Gastroesophageal sphincter (tissue), 4 donors: ENCODE measurements at regions not wholly inside any gene's neighbourhood (a gene's known extent, or its start where the extent isn't known, plus 50 kb on each side); places are given as distances from the start of the nearest gene placed in this dataset.
"Not testable (repeated sequence)": the region's sequence is repeated elsewhere in the genome, so short reads cannot be mapped to it uniquely, and the experiment has no call there.

ENCODE experiments used
- ATAC-seq: fragments of 150-250 bp; one replicate; pipeline ENCODE4 v1.9.1; 2016; ENCODE audit warnings: mild to moderate bottlenecking, moderate library complexity
- H3K27ac ChIP-seq, 4 donors: fragments of 200-600 bp; sonication (generic) in 3 of 4; 1 replicate in 3 of 4; 2 replicates in 1 of 4; pipeline ENCODE4 v1.5.1; 2016 to 2019
- H3K27me3 ChIP-seq: fragments of 200-600 bp; sonication (generic); one replicate; pipeline ENCODE4 v1.5.1; 2019
- H3K36me3 ChIP-seq, 2 donors: fragments of 200-600 bp; sonication (generic); one replicate each; pipeline ENCODE4 v1.5.1; 2019; ENCODE audit warnings: control low read depth in 1 of 2
- H3K4me1 ChIP-seq, 3 donors: fragments of 200-600 bp; sonication (generic); 1 replicate in 2 of 3; 2 replicates in 1 of 3; pipeline ENCODE4 v1.5.1; 2016 to 2019; ENCODE audit warnings: control low read depth in 2 of 3
- H3K4me3 ChIP-seq, 2 donors: fragments of 200-600 bp; sonication (generic); one replicate each; pipeline ENCODE4 v1.5.1; 2019; ENCODE audit warnings: mild to moderate bottlenecking in 1 of 2, moderate library complexity in 1 of 2
- H3K9me3 ChIP-seq, 3 donors: fragments of 200-600 bp; sonication (generic); one replicate each; pipeline ENCODE4 v1.5.1; 2017 to 2019; ENCODE audit warnings: control low read depth in 2 of 3
- CTCF ChIP-seq, 4 experiments: fragments of 200-600 bp in 2 of 4; fragments of 450-650 bp in 2 of 4; sonication (generic) in 1 of 4; IDR thresholded peaks; one replicate each; pipeline ENCODE4 v1.5.1; 2017 to 2019; ENCODE audit warnings: antibody characterized with exemption in 4 of 4, mild to moderate bottlenecking in 2 of 4, moderate library complexity in 2 of 4
- EP300 ChIP-seq: sonication (generic); formaldehyde crosslinking; IDR thresholded peaks from one replicate; pipeline ENCODE4 v1.6.1; 2017; ENCODE audit warnings: antibody characterized with exemption, mild to moderate bottlenecking
- POLR2A ChIP-seq, 2 donors: fragments of 450-650 bp; IDR thresholded peaks; one replicate each; pipeline ENCODE4 v1.6.1; 2017; ENCODE audit warnings: antibody characterized with exemption in 2 of 2, mild to moderate bottlenecking in 2 of 2, moderate library complexity in 1 of 2
- POLR2AphosphoS5 ChIP-seq: sonication (generic); formaldehyde crosslinking; IDR thresholded peaks from one replicate; pipeline ENCODE4 v1.6.1; 2017; ENCODE audit warnings: antibody characterized with exemption
- WGBS, 2 donors: methylation state at CpG; one replicate each; pipeline ENCODE4 v1.1.5; 2018; ENCODE audit warnings: low coverage in 1 of 2; 5-methylcytosine and 5-hydroxymethylcytosine counted together

GRCh38 chr4:64911846-64912245 lies 502.6 kb upstream of the TECRL start:
- Histone ChIP-seq H3K9me3 (no peaks in the 10 kb centered on the region), H3K36me3 (no peaks in the 10 kb centered on the region), H3K27me3 (no peaks in the 10 kb centered on the region), H3K4me1 (no peaks in the 10 kb centered on the region), H3K4me3 (no peak overlapping the region), H3K27ac (no peak overlapping the region)
- TF ChIP-seq POLR2AphosphoS5, result no peak
- no peak for TF ChIP-seq POLR2A (IDR thresholded peaks at IDR 0.05)
- TF ChIP-seq CTCF (IDR thresholded peaks at IDR 0.05), result no peak
- no peak for TF ChIP-seq EP300
- no peak for ATAC-seq
- WGBS, 2 donors, result 60 to 68% methylated on average over 2 of the region's 2 CpGs

- ATAC-seq, result no peak
- WGBS, 2 donors, result 89 to 100% methylated on average over 2 of the region's 2 CpGs
- no peaks in the 10 kb centered on the region for H3K27me3 ChIP-seq
Measured at GRCh38 chr4:64903986-64904385, 494.7 kb upstream of the TECRL start.

GRCh38 chr4:64899563-64899962 lies 490.3 kb upstream of the TECRL start:
- no peaks in the 10 kb centered on the region for H3K27me3 ChIP-seq
- H3K9me3 ChIP-seq, result no peaks in the 10 kb centered on the region
- ATAC-seq, result no peak
- H3K36me3 ChIP-seq, result no peaks in the 10 kb centered on the region
- H3K4me1 ChIP-seq, result no peaks in the 10 kb centered on the region
- TF ChIP-seq POLR2A (IDR thresholded peaks at IDR 0.05), result no peak
- H3K4me3 ChIP-seq, result no peak overlapping the region
- no peak overlapping the region for H3K27ac ChIP-seq

More at GRCh38 chr4:64903986-64904385, 494.7 kb upstream of the TECRL start:
- H3K27ac ChIP-seq, result no peak overlapping the region
- no peak for TF ChIP-seq CTCF (IDR thresholded peaks at IDR 0.05)
- no peak for TF ChIP-seq POLR2A (IDR thresholded peaks at IDR 0.05)
- TF ChIP-seq POLR2AphosphoS5, result no peak
- TF ChIP-seq EP300, result no peak
- H3K4me3 ChIP-seq, result no peak overlapping the region
- H3K4me1 ChIP-seq, result no peaks in the 10 kb centered on the region
- no peaks in the 10 kb centered on the region for H3K36me3 ChIP-seq
- H3K9me3 ChIP-seq, result no peaks in the 10 kb centered on the region

- not testable (repeated sequence) for H3K4me1 ChIP-seq, ATAC-seq, H3K9me3 ChIP-seq, H3K36me3 ChIP-seq, H3K4me3 ChIP-seq, H3K27me3 ChIP-seq, H3K27ac ChIP-seq
- 87 to 100% methylated on average over 1 of the region's 2 CpGs for WGBS, 2 donors
Measured at GRCh38 chr4:64899030-64899429, 489.8 kb upstream of the TECRL start.

GRCh38 chr4:64897683-64898082 lies 488.4 kb upstream of the TECRL start:
- TF ChIP-seq POLR2A (IDR thresholded peaks at IDR 0.05), result no peak
- H3K36me3 ChIP-seq, result no peaks in the 10 kb centered on the region
- no peaks in the 10 kb centered on the region for H3K4me1 ChIP-seq
- ATAC-seq, result no peak
- H3K4me3 ChIP-seq, result no peak overlapping the region
- no peaks in the 10 kb centered on the region for H3K9me3 ChIP-seq
- no peaks in the 10 kb centered on the region for H3K27me3 ChIP-seq
- WGBS, 2 donors, result 73 to 81% methylated on average over 3 to 4 of the region's 4 CpGs
- no peak overlapping the region for H3K27ac ChIP-seq

GRCh38 chr4:64895031-64895430 lies 485.8 kb upstream of the TECRL start:
- ATAC-seq, result no peak
- Histone ChIP-seq H3K27me3 (no peaks in the 10 kb centered on the region), H3K4me1 (no peaks in the 10 kb centered on the region), H3K27ac (no peak overlapping the region), H3K9me3 (no peaks in the 10 kb centered on the region), H3K36me3 (no peaks in the 10 kb centered on the region), H3K4me3 (no peak overlapping the region)
- TF ChIP-seq CTCF (IDR thresholded peaks at IDR 0.05) (no peak), POLR2AphosphoS5 (no peak), EP300 (no peak), POLR2A (IDR thresholded peaks at IDR 0.05) (no peak)

GRCh38 chr4:64893205-64893604 lies 484.0 kb upstream of the TECRL start:
- ATAC-seq, result no peak
- 7 to 11% methylated on average over 5 of the region's 5 CpGs for WGBS, 2 donors
- Histone ChIP-seq H3K27ac (no peak overlapping the region), H3K4me1 (no peaks in the 10 kb centered on the region), H3K36me3 (no peaks in the 10 kb centered on the region), H3K4me3 (no peak overlapping the region), H3K9me3 (no peaks in the 10 kb centered on the region), H3K27me3 (no peaks in the 10 kb centered on the region)
- TF ChIP-seq CTCF (IDR thresholded peaks at IDR 0.05) (no peak), POLR2AphosphoS5 (no peak), EP300 (no peak), POLR2A (IDR thresholded peaks at IDR 0.05) (no peak)
